Posterior vena cava (tissue), 2 donors: ENCODE measurements at regions not wholly inside any gene's neighbourhood (a gene's known extent, or its start where the extent isn't known, plus 50 kb on each side); places are given as distances from the start of the nearest gene placed in this dataset.
"Not testable (repeated sequence)": the region's sequence is repeated elsewhere in the genome, so short reads cannot be mapped to it uniquely, and the experiment has no call there.

Experiments used
- DNase-seq: peaks from one replicate; pipeline ENCODE4 v3.0.0-alpha.2; 2020; ENCODE audit warnings: low spot score
- intact Hi-C, 2 donors: fragments of 100-400 bp; cut with DNase I; formaldehyde crosslinking; loops; one replicate each; pipeline versions ENCODE4 v1.14.1 to v1.14.2; 2022 to 2023
- donor health status: DM: yes; HTN: yes; CAD: no.
- donor health status: DM: yes; HTN: yes; CAD: no.

DNA sequence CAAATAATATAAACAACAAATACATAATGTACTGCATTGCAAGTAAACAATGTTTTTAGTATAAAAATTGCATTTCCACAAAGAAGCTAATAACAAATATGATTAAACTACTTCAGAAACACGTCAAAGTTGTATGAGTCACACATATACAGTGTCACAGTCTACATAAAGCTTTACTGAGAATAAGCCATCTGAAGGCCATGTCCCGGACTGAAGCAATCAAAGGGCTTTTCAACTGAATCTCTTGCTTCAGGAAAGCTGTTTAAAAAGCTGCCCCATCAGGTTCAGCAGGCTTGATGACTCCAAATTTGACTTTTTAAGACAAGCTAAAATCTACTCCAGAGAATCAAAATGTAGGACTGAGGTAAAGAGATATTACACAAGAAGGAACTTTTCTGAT lies 1476.8 kb downstream of the ADGRL3 start:
- intact Hi-C loops, result no loop called here

GRCh38 chr4:62670514-62670913 lies 1470.4 kb downstream of the ADGRL3 start:
- no peak for DNase-seq
- intact Hi-C loops, result no loop called here

More for the DNA sequence above, 1476.8 kb downstream of the ADGRL3 start:
- no peak for DNase-seq

- no peak for DNase-seq
- intact Hi-C loops, result no loop called here
Measured at GRCh38 chr4:62661821-62662220, 1461.7 kb downstream of the ADGRL3 start.

- no peak for DNase-seq
- intact Hi-C loops, result no loop called here
Measured at GRCh38 chr4:62656006-62656405, 1455.9 kb downstream of the ADGRL3 start.

- intact Hi-C loops, result no loop called here
- DNase-seq, result no peak
Measured at GRCh38 chr4:62644372-62644771, 1444.2 kb downstream of the ADGRL3 start.

GRCh38 chr4:62640296-62640695 lies 1440.2 kb downstream of the ADGRL3 start:
- intact Hi-C loops, result no loop called here
- no peak for DNase-seq

- DNase-seq, result no peak
- intact Hi-C loops, result no loop called here
Measured at GRCh38 chr4:62627671-62628070, 1427.5 kb downstream of the ADGRL3 start.

GRCh38 chr4:62627141-62627540 lies 1427.0 kb downstream of the ADGRL3 start:
- intact Hi-C loops, result no loop called here
- DNase-seq, result no peak

DNA sequence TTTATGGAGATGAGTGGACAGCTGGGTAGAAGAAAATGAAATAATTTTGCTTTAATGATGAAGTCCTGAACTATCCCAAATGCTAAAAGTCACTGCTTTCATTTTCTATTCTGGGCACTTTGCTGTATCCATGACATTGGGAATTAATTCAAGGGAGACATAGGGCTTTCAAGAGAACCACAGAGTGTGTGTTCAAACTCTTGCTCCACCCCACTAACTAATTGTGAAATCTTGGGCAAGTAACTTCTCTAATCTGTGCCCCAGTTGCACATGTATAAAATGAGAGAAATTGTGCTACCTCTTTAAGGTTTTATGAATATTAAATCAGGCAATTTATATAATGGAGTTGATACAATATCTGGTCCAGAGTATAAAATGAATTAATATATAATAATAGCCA lies 1422.0 kb downstream of the ADGRL3 start:
- intact Hi-C loops, result no loop called here
- DNase-seq, result no peak

GRCh38 chr4:62619971-62620370 lies 1419.8 kb downstream of the ADGRL3 start:
- no peak for DNase-seq
- intact Hi-C loops, result no loop called here

- intact Hi-C loops, result no loop called here
- DNase-seq, result no peak
Measured at GRCh38 chr4:62618042-62618441, 1417.9 kb downstream of the ADGRL3 start.

DNA sequence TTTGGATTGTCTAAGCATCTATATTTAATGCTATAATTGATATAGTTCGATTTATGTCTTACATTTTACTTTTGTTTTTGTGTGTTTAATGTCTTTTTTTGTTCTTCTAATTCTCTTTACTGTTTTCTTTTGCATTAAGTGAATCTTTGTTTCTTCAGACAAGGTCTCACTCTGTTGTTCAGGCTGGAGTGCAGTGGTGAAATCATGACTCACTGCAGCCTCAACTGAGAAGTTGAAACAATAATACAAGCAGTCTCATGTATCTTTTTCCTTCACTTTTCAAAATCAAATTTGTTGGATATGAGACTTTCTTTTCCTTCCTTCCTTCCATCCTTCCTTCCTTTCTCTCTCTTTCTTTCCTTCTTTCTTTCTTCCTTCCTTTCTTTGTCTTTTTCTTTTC lies 1401.6 kb downstream of the ADGRL3 start:
- DNase-seq, result no peak
- intact Hi-C loops, result no loop called here

DNA sequence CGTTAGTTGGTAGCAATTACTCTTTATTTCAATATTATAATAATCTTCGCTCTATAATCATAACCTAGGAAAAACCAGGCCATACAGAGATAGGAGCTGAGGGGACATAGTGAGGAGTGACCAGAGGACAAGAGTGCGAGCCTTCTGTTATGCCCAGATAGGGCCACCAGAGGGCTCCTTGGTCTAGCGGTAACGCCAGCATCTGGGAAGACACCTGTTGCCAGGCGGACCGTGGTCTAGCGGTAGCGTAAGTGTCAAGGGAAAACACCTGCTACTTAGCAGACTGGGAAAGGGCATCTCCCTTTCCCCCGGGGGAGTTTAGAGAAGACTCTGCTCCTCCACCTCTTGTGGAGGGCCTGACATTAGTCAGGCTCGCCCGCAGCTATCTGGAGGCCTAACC lies 1395.1 kb downstream of the ADGRL3 start:
- intact Hi-C loops, result not testable (repeated sequence)
- DNase-seq, result peak; percentile 67

GRCh38 chr4:62591756-62592155 lies 1391.6 kb downstream of the ADGRL3 start:
- no peak for DNase-seq
- intact Hi-C loops, result no loop called here

- DNase-seq, result no peak
- intact Hi-C loops, result no loop called here
Measured at GRCh38 chr4:62588671-62589070, 1388.5 kb downstream of the ADGRL3 start.

GRCh38 chr4:62571494-62571893 lies 1371.4 kb downstream of the ADGRL3 start:
- DNase-seq, result no peak
- intact Hi-C loops, result no loop called here

DNA sequence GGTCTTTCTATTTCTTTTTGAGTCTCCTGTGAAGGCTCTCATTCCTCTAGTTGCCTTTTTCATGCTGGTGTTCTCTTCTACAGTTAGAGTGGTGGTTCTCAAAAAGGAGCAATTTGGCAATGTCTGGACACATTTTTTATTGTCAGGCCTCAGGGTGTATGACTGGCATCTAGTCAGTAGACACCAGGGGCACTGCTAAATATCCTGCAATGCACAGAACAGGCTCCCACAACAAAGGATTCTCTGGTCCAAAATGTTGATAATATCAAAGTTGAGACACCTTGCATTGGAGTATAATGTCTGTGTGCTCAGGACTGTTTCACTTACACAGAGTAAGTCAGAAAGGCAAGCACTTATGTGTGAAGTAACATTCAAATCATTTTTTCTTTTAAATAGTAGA lies 1360.7 kb downstream of the ADGRL3 start:
- DNase-seq, result no peak
- intact Hi-C loops, result no loop called here

DNA sequence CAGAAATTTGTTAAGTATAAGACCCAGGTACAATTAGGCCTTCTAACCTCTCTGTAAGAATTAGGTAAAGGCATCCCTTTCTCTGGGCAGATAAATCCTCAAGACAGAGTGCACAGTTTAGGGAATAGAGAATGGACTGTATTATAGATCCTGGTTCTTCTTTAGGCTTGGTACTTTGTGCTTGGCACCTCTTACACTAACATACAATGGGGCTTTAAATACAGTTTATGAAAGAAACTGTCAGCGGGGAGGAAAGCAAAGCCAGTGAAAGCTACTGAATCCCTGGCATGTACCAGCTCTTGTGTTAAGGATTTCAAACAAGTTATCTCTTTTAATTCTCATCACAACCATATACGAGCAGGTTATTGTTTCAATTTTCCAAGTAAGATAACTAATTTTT lies 1350.0 kb downstream of the ADGRL3 start:
- DNase-seq, result no peak
- intact Hi-C loops, result no loop called here

GRCh38 chr4:62549601-62550000 lies 1349.5 kb downstream of the ADGRL3 start:
- no peak for DNase-seq
- intact Hi-C loops, result no loop called here

DNA sequence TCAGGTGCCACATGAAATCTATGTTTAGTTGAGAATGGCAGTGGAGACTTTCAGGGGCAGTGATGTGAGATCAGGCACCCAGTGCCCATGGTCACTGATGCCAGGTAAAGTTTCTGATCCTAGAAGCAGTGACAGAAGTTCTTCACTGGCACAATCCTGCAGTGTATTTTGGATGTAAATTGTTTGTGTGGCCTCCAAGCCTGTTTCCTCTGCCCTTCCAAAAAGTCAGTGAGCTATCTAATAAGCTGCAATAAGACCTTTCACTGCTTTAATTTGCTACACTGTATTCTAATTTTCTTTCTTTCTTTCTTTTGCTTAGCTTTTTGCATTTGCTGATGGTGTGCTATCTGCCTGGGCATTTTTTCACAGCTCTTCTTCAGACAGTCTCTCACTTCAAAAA lies 1348.6 kb downstream of the ADGRL3 start:
- no peak for DNase-seq
- intact Hi-C loops, result no loop called here

DNA sequence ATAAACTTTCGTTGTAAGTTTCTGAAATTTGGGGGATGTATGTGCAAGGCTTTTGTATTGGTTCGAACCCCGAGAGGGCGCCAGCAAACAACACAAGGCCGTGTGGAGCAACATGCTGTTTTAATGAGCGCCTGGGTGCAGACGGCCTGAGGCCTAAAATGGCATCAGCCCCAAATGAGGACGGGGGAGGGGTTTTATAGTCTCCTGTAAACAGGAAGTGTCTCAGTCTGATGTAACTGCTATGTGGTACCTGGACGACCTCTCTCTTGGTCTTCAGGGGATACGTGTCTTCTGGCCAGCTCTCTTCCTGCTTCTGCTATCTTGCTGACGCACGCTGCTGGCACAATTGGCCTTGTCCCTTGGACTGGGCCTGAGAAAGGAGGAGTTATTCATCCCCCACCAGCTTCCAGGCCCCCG lies 1348.0 kb downstream of the ADGRL3 start:
- peak; percentile 87 for DNase-seq

DNA sequence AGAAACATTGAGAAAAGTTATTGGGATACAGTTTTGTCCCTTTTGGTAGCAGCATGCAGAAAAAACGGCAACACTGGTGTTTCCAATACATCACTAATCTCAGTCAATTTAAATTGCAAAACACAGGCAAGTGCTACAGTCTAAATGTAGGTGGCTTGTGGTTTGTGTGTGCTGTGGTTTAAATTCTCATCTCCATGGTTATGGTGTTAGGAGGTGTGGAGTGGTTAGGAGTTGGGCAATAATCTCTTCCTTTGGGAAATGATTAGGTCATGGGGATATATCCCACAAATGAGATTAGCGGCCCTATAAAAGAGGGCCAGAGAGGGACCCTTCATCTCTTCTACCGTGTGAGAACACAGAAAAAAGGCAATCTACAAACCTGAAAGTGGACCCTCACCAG lies 1344.3 kb downstream of the ADGRL3 start:
- no peak for DNase-seq
- intact Hi-C loops, result no loop called here

More for the DNA sequence above, 1348.0 kb downstream of the ADGRL3 start:
- intact Hi-C loops, result no loop called here
